ENCODE measurements at regions not wholly inside any gene's neighbourhood (a gene's known extent, or its start where the extent isn't known, plus 50 kb on each side); places are given as distances from the start of the nearest gene placed in this dataset.

GRCh38 chr15:59945036-59945435, 59.1 kb upstream of the FOXB1 start:
- ATAC-seq = no peak
- H3K4me3 ChIP-seq = no peak overlapping the region
- no peaks in the 10 kb centered on the region for H3K9me3 ChIP-seq
- TF ChIP-seq, protein P1, sequence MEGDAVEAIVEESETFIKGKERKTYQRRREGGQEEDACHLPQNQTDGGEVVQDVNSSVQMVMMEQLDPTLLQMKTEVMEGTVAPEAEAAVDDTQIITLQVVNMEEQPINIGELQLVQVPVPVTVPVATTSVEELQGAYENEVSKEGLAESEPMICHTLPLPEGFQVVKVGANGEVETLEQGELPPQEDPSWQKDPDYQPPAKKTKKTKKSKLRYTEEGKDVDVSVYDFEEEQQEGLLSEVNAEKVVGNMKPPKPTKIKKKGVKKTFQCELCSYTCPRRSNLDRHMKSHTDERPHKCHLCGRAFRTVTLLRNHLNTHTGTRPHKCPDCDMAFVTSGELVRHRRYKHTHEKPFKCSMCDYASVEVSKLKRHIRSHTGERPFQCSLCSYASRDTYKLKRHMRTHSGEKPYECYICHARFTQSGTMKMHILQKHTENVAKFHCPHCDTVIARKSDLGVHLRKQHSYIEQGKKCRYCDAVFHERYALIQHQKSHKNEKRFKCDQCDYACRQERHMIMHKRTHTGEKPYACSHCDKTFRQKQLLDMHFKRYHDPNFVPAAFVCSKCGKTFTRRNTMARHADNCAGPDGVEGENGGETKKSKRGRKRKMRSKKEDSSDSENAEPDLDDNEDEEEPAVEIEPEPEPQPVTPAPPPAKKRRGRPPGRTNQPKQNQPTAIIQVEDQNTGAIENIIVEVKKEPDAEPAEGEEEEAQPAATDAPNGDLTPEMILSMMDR (IDR thresholded peaks at IDR 0.05 in 4 of 5, conservative IDR thresholded peaks at IDR 0.05 in 1 of 5) = no peak
- TF ChIP-seq POLR2A (IDR thresholded peaks at IDR 0.05) = no peak
- no peak overlapping the region for H3K27ac ChIP-seq
- intact Hi-C loops (cut with DNase I; ENCODE audit: low total_unique reads) = no loop called here
- H3K27me3 ChIP-seq = no peaks in the 10 kb centered on the region
- H3K36me3 ChIP-seq = no peaks in the 10 kb centered on the region
- no peaks in the 10 kb centered on the region for H3K4me1 ChIP-seq
- in situ Hi-C loops (cut with MboI; ENCODE audit: low sequenced_read_pairs in 4 of 4) = no loop called here
- no peak for DNase-seq

DNA sequence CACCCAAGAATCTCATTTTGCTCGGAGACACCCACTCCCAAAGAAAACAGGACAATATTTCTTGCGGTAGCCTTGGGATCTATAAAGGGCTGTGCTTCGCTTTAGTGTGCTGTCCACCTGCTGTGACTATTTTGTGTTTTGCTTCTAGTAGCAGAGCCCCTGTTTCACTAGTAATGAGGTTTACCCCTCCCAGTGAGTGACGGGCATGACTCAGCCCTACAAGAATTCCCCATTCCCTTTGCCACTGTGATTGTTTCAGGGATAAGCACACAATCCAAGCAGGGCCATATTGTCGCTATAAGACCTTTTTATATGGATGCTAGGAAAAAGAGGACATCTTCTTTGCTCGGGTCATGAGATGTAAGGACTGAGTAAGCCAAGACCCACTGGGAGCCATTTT, 62.5 kb upstream of the FOXB1 start:
- Histone ChIP-seq H3K36me3 (no peaks in the 10 kb centered on the region), H3K4me1 (no peaks in the 10 kb centered on the region), H3K9me3 (no peaks in the 10 kb centered on the region), H3K27me3 (peaks cover 0 to 13% (median 2%) of the 10 kb centered on the region in 3 donors), H3K4me3 (no peak overlapping the region), H3K27ac (no peak overlapping the region)
- in situ Hi-C loops (cut with MboI; ENCODE audit: low sequenced_read_pairs in 4 of 4) = no loop called here
- ATAC-seq = no peak
- DNase-seq = no peak
- intact Hi-C loops (cut with DNase I; ENCODE audit: low total_unique reads) = no loop called here
- TF ChIP-seq POLR2A (IDR thresholded peaks at IDR 0.05) = no peak
- TF ChIP-seq, protein P1 (IDR thresholded peaks at IDR 0.05 in 4 of 5, conservative IDR thresholded peaks at IDR 0.05 in 1 of 5) = no peak

GRCh38 chr15:59940928-59941327, 63.2 kb upstream of the FOXB1 start:
- no peak for ATAC-seq
- H3K4me3 ChIP-seq = no peak overlapping the region
- H3K4me1 ChIP-seq = no peaks in the 10 kb centered on the region
- H3K27ac ChIP-seq = no peak overlapping the region
- in situ Hi-C loops (cut with MboI; ENCODE audit: low sequenced_read_pairs in 4 of 4) = no loop called here
- no peaks in the 10 kb centered on the region for H3K36me3 ChIP-seq
- no peaks in the 10 kb centered on the region for H3K9me3 ChIP-seq
- intact Hi-C loops (cut with DNase I; ENCODE audit: low total_unique reads) = no loop called here
- DNase-seq = no peak
- TF ChIP-seq, protein P1 (IDR thresholded peaks at IDR 0.05 in 4 of 5, conservative IDR thresholded peaks at IDR 0.05 in 1 of 5) = no peak
- TF ChIP-seq POLR2A (IDR thresholded peaks at IDR 0.05) = no peak
- peaks cover 0 to 13% (median 9%) of the 10 kb centered on the region in 3 donors for H3K27me3 ChIP-seq

DNA sequence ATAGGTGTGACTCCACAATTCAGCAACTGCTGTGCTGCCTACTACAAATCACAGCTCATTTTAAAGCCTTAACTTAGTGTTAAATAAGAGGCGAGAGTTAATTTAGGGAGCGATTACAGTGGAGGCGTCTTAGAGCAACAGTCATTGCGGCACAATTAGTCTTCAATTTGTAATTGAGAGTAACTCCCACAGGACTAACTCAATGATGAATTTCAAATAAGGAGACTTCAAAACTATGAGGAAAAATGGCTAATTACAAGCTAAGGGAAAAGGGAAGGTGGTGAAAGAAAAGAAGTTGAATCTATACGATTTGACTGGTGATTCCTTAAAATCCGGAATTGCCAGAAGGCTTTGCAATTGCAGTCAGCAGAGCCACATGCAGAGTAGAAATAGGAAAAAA, 63.7 kb upstream of the FOXB1 start:
- H3K36me3 ChIP-seq = no peaks in the 10 kb centered on the region
- no peak for TF ChIP-seq POLR2A (IDR thresholded peaks at IDR 0.05)
- TF ChIP-seq, protein P1 (IDR thresholded peaks at IDR 0.05 in 4 of 5, conservative IDR thresholded peaks at IDR 0.05 in 1 of 5) = no peak
- no peaks in the 10 kb centered on the region for H3K4me1 ChIP-seq
- ATAC-seq (no peak), DNase-seq (no peak)
- H3K27me3 ChIP-seq = peaks cover 0 to 13% (median 12%) of the 10 kb centered on the region in 3 donors
- H3K27ac ChIP-seq = no peak overlapping the region
- in situ Hi-C loops (cut with MboI; ENCODE audit: low sequenced_read_pairs in 4 of 4) = no loop called here
- H3K9me3 ChIP-seq = no peaks in the 10 kb centered on the region
- no peak overlapping the region for H3K4me3 ChIP-seq
- intact Hi-C loops (cut with DNase I; ENCODE audit: low total_unique reads) = no loop called here

GRCh38 chr15:59936741-59937140, 67.4 kb upstream of the FOXB1 start:
- H3K4me1 ChIP-seq = no peaks in the 10 kb centered on the region
- peaks cover 7 to 17% (median 16%) of the 10 kb centered on the region in 3 donors for H3K27me3 ChIP-seq
- no peaks in the 10 kb centered on the region for H3K36me3 ChIP-seq
- TF ChIP-seq, protein P1 (IDR thresholded peaks at IDR 0.05 in 4 of 5, conservative IDR thresholded peaks at IDR 0.05 in 1 of 5) = no peak
- no peak for TF ChIP-seq POLR2A (IDR thresholded peaks at IDR 0.05)
- no peak overlapping the region for H3K4me3 ChIP-seq
- no peak for DNase-seq
- no peak for ATAC-seq
- intact Hi-C loops (cut with DNase I; ENCODE audit: low total_unique reads) = no loop called here
- H3K27ac ChIP-seq = no peak overlapping the region
- in situ Hi-C loops (cut with MboI; ENCODE audit: low sequenced_read_pairs in 4 of 4) = no loop called here
- no peaks in the 10 kb centered on the region for H3K9me3 ChIP-seq

All from gastrocnemius medialis (tissue), 4 donors.